GM20000 (cell line): ENCODE measurements at regions not wholly inside any gene's neighbourhood (a gene's known extent, or its start where the extent isn't known, plus 50 kb on each side); places are given as distances from the start of the nearest gene placed in this dataset.

Source experiments
- DNase-seq: peaks from one replicate; pipeline ENCODE4 v3.0.0; 2012; ENCODE audit warnings: low spot score
- CTCF ChIP-seq: IDR thresholded peaks from 2 replicates; pipeline ENCODE4 v1.5.1; 2012; ENCODE audit warnings: mild to moderate bottlenecking, control low read depth; ENCODE audit errors: extremely low read depth, missing control alignments

- no peak for DNase-seq
- TF ChIP-seq CTCF = no peak
Measured at GRCh38 chr20:10769700-10770099, 95.9 kb upstream of the JAG1 start.

- no peak for DNase-seq
- no peak for TF ChIP-seq CTCF
Measured at GRCh38 chr20:10770753-10771152, 97.0 kb upstream of the JAG1 start.

DNA sequence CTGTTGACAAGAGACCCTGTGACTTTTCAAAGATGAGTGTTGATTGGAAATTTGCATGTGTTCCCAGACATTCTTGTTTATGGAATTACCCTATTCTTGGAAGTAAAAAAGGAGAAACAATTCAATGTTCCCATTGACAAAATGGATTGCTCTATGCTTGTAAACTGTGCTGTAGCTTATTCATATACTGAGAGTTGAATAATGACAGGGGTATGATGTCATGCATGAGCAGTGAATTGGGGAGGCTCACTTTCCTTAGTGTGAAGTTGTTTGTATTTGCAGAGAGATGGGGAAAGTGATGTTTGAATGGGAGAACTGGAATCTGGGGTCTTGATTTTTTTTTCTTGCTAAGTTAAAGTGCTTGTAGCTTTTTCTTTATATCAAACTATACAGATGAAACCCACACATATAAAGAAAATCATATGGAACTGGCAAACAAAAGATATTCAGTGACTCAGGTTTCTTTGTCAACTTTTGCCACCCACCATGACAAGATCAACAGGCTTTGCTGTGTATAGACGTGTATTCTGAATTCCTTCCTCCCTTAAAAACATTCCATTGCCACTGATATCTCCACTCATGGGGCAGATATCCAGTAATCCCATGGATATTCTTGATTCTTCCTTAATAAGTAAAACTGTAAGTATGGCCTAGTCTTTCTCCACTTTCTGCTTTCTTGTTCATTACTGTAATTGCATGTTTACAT is 97.8 kb upstream of the JAG1 start:
- no peak for TF ChIP-seq CTCF
- no peak for DNase-seq

GRCh38 chr20:10774357-10774943 is 100.7 kb upstream of the JAG1 start:
- no peak for DNase-seq
- no peak for TF ChIP-seq CTCF

DNA sequence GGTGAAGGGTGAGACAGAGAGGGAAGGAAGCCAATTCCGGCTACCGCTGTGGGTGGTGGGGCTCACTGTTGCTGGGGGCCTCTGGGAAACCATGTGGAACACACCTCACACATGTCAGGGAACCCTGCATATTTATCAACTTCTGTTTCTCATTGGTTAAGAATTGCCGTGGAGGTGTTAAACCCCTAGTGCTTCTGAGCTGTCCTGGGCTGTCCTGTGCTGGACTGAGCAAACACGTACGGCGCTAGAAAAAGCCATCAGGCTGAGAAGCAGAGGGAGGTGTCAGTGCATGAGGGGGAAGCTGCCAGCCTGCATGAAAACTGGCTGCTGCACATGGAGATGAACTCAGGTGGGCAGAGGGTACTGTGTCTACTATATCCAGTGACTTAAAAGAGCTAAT is 103.9 kb upstream of the JAG1 start:
- TF ChIP-seq CTCF = no peak
- DNase-seq = no peak

GRCh38 chr20:10779911-10780310 is 106.1 kb upstream of the JAG1 start:
- no peak for DNase-seq
- no peak for TF ChIP-seq CTCF

DNA sequence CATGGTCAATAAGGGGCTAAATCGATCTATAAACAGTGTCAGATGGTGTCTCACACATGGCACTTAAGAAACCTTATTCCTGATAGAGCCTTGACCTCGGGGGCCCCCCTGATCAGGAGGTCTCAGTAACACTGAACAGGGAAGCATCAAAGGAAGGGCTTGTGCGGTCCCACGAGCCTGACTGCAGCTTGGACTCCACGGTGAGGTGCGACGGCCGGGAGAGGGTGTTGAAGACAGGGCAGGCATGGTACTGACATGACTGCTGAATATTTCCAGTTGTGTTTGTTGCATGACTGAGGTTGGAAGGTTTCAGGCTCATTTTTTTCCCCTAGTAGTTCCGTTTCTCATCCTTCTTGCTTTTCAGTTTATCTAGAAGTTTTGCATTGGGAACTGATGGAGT is 107.1 kb upstream of the JAG1 start:
- no peak for DNase-seq
- TF ChIP-seq CTCF = no peak
